ENCODE measurements at regions not wholly inside any gene's neighbourhood (a gene's known extent, or its start where the extent isn't known, plus 50 kb on each side); places are given as distances from the start of the nearest gene placed in this dataset.

DNA sequence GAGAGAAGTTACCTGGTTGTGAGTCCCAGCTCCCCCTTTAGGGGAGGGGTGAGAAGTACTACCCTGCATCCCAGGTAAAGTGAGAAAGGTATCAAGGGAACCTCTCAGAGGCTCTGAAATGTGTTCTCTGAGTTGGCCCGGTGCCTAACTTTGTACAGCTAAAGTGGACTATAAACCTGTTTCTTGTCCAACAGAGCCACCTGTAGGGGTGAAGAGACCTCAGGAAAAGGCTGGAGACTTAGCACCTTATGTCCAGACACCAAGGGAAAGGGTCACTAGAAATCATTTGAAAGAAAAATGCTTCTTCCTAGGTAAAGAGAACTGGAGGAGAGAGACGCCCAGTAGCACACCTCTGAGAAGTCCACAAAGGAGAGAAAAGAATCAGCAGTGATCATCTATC is 108.3 kb upstream of the KIF2A start:
- TF ChIP-seq SUZ12 (IDR thresholded peaks at IDR 0.05; ENCODE audit: extremely low read depth, insufficient read depth, insufficient read length) = no peak
- TF ChIP-seq YY1 (IDR thresholded peaks at IDR 0.05; ENCODE audit: insufficient read depth, insufficient read length) = no peak
- TF ChIP-seq ZNF274 (IDR thresholded peaks at IDR 0.05; ENCODE audit: low read depth, low read length) = no peak

All from NT2/D1 (cell line).